HG03025 (cell line): ENCODE measurements at regions not wholly inside any gene's neighbourhood (a gene's known extent, or its start where the extent isn't known, plus 50 kb on each side); places are given as distances from the start of the nearest gene placed in this dataset.
"Not testable (repeated sequence)": the region's sequence is repeated elsewhere in the genome, so short reads cannot be mapped to it uniquely, and the experiment has no call there.

ENCODE experiments used
- ATAC-seq: cut with Tn5 transposase; IDR thresholded peaks from one replicate; pipeline ENCODE4 v1.9.1; 2021; ENCODE audit warnings: mild to moderate bottlenecking, moderate library complexity; ENCODE audit not compliant: unreplicated experiment, low FRiP score

GRCh38 chr5:87126869-87127268 lies 140.8 kb upstream of the RASA1 start:
- no peak for ATAC-seq

GRCh38 chr5:87127426-87127825 lies 140.3 kb upstream of the RASA1 start:
- ATAC-seq = no peak

- no peak for ATAC-seq
Measured at GRCh38 chr5:87127956-87128687, 139.6 kb upstream of the RASA1 start.

GRCh38 chr5:87129046-87129445 lies 138.6 kb upstream of the RASA1 start:
- no peak for ATAC-seq

GRCh38 chr5:87132696-87133095 lies 135.0 kb upstream of the RASA1 start:
- no peak for ATAC-seq

GRCh38 chr5:87134513-87134912 lies 133.2 kb upstream of the RASA1 start:
- ATAC-seq = not testable (repeated sequence)

- no peak for ATAC-seq
Measured at GRCh38 chr5:87136096-87136495, 131.6 kb upstream of the RASA1 start.

- ATAC-seq = peak; percentile 58
Measured at GRCh38 chr5:87136733-87137132, 130.9 kb upstream of the RASA1 start.

- no peak for ATAC-seq
Measured at GRCh38 chr5:87137283-87137682, 130.4 kb upstream of the RASA1 start.

- ATAC-seq = no peak
Measured at GRCh38 chr5:87138091-87138805, 129.4 kb upstream of the RASA1 start.

- no peak for ATAC-seq
Measured at GRCh38 chr5:87139795-87140194, 127.9 kb upstream of the RASA1 start.

GRCh38 chr5:87141544-87141943 lies 126.1 kb upstream of the RASA1 start:
- ATAC-seq = no peak

- not testable (repeated sequence) for ATAC-seq
Measured at GRCh38 chr5:87145853-87146252, 121.8 kb upstream of the RASA1 start.

- no peak for ATAC-seq
Measured at GRCh38 chr5:87147441-87147840, 120.2 kb upstream of the RASA1 start.

- no peak for ATAC-seq
Measured at GRCh38 chr5:87150630-87151029, 117.1 kb upstream of the RASA1 start.

- no peak for ATAC-seq
Measured at GRCh38 chr5:87151547-87151946, 116.1 kb upstream of the RASA1 start.

- ATAC-seq = no peak
Measured at GRCh38 chr5:87152886-87153285, 114.8 kb upstream of the RASA1 start.

GRCh38 chr5:87154191-87154590 lies 113.5 kb upstream of the RASA1 start:
- no peak for ATAC-seq

- no peak for ATAC-seq
Measured at GRCh38 chr5:87155106-87155505, 112.6 kb upstream of the RASA1 start.

- ATAC-seq = no peak
Measured at GRCh38 chr5:87156631-87157030, 111.1 kb upstream of the RASA1 start.

- no peak for ATAC-seq
Measured at GRCh38 chr5:87164409-87164808, 103.3 kb upstream of the RASA1 start.
